Stimulated activated CD8-positive, alpha-beta memory T cell treated with anti-CD3 and anti-CD28 coated beads, Interleukin-15, amount 100 ng/mL, for 48 hours (primary cell): ENCODE measurements at regions not wholly inside any gene's neighbourhood (a gene's known extent, or its start where the extent isn't known, plus 50 kb on each side); places are given as distances from the start of the nearest gene placed in this dataset.

Experiments
- DNase-seq, 2 donors: peaks; one replicate each; pipeline ENCODE4 v3.0.0-alpha.2; 2020; ENCODE audit warnings: low read depth in 2 of 2

DNA sequence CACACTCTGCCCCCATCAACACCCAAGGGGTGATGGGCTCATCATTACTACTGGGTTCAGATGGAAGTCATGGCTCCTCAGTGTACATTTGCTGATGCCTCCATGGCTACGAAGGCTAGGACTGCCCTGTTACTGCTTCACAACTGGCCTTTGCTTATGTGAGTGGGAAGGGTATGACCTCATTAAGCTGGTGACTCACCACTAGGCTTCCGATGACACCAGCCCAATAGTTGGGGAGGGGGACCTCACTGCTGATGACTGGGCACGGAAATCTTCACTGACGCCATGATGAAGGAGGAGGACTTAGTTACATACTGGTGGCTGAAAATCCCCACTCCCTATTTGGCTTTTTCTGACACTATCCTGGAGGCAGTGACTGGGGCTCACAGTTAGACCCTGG is 263.2 kb downstream of the CMPK2 start:
- DNase-seq, result no peak

DNA sequence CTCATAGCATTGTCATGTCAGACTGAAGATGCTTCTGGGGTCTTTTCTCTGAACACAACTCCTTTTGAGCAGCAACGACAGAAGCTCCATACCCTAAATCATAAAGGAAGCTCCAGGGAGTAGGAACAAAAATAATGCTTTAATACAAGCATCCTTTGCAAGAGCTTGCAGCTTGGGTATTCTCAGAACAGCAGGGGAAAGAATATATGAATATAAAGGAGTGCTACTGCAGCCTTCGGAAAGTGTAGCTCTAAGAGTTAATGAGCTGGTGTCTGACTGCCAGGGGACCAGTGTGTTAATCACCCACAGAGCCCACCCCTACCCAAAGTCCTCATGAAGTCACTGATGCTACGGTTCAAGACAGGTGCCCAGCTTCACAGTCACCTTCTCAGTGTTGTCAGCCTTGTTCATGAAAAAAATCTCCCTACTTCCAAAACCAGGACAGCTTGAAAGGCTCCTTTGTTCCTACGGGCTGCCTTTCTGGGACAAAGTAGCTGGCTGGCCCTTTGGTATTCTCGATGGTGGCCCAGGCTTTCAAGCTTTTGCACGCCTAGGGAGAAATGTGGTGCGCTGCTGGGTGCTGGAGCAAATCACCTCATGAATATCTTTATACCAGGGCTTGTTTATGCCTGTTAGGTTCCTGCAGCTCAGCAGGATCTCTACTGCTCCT is 259.7 kb downstream of the CMPK2 start:
- DNase-seq, result no peak

DNA sequence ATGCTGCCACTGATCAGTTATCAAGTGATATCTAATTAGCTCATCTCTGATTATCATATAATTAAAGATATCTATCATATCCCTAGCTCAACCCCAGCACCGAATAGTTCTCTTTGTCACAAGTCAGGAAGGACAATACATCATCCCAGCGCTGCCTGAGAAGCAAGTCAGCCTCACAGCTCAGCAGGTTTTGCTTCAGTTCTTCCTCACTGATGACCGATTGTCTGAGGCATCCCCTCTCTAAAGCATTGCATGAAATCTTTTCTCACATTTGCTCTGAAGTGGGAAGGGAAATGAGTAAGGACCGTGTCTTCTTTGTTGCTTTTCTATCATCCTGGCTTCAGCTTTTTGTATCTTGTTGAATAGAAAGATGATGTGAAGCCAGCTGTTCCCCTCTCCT is 247.9 kb downstream of the CMPK2 start:
- no peak for DNase-seq

DNA sequence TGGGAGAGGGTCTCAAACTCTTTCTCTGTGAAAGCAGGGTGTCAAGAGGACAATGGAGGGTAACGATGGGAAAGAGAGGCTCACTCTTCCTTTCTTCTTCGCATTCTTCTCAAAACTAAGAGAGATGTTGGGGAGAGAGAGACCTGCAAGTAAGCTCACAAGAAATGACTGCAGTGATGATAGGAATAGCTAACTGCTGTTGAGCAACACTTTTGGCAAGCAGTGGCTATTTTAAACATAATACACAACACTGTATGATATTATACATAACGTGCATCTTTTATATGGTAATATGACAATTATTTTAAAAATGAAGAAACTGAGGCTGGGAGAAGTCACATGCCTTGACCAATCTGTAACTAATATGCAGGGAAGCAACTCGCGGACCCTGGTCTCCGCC is 247.5 kb downstream of the CMPK2 start:
- DNase-seq, result no peak

DNA sequence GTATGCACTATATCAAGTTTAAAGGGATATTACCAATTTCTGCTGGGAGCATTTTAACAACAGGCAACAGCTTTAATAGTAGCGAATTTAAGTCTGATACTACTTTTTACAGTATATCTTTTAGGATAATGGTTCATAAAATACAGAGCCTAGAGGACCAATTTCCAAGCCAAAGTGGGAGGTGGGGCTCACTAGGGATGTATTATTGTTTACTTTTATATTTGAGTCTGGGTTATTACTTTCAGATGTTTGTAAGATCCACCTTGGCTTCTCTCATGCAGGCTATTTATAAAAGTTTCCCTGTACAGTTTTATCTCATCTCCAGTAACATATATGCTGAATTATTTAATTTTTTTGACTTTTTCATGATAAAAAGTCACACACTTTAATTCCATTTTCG is 242.0 kb downstream of the CMPK2 start:
- DNase-seq, result no peak

DNA sequence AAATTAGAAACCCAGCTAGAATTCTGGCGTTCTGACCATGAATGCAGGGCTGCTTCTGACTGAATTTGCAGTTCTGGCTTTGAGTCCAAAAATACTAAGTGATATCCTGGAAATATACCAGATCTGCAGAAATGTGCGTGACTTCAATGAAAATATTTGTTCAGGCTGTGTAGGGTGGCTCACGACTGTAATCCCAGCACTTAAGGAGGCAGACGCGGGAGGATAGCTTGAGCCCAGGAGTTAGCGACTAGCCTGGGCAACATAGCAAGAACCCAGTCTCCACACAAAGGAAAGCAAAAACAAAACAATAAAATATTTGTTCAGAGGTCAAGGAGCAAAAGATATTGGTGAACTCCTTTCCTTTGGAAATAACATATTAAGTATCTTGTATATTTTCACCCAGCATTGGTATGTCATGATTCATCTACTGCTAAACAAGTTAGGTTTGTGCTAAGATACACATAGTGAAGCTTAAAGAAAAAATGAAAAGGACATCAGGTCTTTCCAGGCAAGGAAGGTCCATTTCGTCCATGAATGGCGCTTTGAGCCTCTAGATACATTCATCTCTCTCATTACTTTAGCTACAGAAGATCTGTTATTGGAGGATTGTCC is 239.2 kb downstream of the CMPK2 start:
- DNase-seq, result no peak

DNA sequence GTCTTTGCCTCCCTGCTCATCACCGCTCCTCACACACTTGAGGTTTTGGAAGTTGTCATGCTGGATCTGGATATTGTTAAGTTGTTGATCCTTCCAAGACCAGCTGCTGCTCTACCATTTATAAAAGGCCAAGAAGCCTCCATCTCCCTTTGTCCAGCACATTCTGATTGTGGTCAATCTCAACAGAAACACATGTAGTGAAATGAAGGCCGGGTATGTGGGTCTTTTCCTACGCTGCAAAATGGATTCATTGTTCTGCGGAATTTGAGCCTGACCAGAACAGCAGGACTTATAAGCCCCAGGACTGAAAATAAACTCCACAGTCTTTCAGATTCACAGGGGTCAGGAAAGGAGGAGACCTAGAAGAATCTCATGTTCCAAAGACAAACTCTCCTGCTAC is 238.4 kb downstream of the CMPK2 start:
- DNase-seq, result no peak

DNA sequence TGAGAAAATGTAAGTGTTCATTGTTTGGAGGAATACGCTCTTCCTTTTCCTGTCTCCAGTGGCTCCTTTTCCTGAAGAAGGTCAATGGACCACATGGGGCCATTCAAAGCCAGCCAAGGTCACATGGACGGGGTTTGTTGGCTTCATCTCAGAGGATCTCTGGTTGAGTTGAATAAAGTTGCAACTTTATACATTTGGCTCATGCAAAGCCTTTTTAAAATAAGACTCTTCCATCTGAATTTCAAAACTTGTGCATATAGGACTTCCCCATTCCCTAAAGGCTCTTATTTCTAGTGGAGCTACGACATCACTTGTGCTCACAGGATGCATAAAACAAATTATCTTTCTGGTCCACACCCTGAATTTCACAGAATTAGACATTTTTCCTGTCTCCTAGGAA is 235.5 kb downstream of the CMPK2 start:
- DNase-seq, result no peak

DNA sequence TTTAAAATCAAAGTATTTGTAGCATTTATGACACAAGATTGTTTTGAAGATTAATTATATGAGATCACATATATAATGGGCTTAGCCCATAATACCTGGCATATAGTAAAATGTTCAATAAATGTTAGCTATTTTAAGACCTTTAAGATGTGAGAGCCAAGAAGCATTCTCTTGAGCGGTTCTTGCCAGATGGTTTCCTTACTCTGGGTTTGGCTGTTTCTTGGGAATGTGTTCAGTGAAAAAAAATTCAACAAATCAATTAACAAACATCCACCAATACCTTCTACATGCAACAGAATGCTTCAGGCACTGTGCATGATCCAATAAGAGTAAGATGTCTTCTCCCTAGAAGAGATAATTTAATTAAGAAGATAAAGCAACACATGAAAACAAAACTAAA is 230.4 kb downstream of the CMPK2 start:
- DNase-seq, result no peak

DNA sequence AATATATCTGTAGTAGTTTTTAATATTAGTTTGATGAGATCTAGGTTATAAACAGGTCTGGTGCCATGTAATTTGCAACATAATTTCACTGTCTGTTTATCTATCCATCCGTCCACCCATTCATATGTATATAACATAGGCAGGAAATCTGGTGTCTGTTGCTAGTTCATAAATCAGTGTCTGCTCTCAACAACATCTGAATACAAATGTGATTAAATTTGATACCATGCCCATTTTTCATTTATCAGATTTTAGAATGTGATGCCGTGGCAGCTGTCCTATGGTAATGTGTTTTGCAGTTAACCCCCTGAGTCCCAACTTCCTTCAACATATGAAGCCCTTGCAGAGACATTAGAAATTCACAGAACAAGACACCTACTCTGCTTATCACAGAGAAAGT is 228.4 kb downstream of the CMPK2 start:
- DNase-seq, result no peak

DNA sequence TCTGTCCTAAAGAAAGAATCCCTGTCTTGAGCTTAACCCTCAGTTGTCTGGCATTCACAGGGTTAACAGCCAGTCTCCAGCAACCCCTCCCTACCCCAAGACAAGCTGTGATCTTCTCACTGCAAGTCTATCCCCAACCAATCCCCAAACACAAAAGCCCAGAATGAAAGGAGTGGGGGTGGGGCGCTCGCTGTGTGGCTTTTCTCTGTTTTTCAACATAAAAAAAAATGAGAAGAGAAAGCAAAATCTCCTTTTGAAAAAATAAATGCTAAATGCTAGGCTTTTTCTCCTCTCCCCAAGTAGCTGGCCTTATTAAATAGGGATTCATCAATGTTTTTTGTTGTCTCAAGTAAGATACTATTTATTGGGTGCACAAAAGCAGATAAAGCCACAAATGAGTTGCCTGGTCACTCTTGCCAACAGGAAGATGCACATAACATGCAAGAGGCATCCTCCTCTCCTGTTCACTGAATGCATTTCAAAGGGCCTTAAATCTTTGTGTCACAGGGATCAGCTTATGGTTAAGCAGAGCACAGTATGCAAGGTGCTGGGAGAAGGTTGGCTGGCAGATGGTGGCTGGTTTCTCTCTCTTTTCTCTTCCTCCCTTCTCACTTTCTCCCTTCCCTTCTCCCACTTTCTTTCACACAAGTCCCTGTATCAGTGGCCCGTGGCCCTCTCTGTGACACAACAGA is 225.6 kb downstream of the CMPK2 start:
- no peak for DNase-seq

DNA sequence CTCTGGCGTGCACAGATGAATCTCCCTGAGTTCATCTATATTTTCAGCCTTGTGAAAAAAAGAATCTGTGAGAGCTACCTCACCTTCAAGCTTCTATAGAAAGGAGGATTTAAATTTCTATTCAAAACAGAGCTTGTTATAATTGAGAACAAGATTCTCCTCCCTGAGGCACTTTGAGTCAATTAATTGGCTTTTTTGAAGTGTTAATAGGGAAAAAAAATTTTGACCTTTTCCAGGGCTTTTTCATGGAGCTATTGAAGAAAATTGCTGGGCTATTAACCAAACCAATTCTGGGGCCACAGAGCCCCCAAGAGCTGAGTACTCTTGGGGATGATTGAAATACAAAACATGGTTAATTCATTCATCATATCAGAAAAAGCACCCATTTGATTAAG is 225.1 kb downstream of the CMPK2 start:
- no peak for DNase-seq

DNA sequence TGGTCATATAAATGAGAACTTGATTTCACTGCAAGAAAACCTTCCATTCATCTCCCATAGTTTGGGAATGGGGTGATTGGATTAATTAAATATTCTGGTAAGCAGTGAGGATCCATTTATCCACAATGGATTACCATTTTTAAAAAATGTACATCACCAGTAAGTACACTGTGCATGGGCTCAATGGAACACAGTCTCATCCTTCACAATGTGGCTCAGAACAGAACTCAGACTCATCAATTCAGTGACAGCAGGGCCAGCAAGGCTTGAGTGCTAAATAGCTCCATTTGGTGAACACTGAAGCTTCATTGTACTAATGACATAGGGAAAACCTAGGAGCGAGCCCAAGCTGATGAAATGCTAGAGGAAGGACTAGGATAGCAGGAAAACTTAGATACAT is 223.8 kb downstream of the CMPK2 start:
- DNase-seq, result no peak

DNA sequence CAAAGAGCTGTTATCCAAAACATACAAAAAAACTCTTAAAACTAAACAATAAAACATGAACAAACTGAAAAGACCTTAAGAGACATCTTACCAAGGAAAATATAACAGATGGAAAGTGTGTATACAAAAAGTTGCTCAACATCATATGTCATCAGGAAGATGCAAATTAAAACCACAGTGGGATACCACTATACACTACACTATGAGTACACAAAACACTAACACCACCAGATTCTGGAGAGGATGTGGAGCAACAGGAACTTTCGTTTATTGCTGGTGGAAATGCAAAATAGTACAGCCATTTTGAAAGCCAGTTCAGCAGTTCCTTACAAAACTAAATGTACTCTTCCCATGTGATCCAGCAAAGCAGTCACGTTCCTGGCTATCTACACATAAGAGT is 221.4 kb downstream of the CMPK2 start:
- DNase-seq, result no peak

DNA sequence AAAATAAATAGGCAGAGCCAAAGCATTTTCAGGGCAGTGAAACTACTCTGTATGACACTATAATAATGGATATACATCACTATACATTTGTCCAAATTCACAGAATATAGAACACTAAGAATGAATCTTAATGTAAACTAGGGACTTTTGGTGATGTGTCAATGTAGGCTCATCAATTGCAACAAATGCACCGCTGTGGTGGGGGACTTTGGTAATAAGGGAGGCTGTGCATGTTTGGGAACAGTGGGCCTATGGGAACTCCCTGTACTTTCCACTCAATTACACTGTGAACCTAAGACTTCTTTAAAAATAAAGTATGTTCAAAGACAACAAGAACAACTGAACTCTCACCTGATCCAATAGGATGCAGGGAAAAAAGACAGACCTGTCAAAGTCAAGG is 220.7 kb downstream of the CMPK2 start:
- DNase-seq, result no peak

DNA sequence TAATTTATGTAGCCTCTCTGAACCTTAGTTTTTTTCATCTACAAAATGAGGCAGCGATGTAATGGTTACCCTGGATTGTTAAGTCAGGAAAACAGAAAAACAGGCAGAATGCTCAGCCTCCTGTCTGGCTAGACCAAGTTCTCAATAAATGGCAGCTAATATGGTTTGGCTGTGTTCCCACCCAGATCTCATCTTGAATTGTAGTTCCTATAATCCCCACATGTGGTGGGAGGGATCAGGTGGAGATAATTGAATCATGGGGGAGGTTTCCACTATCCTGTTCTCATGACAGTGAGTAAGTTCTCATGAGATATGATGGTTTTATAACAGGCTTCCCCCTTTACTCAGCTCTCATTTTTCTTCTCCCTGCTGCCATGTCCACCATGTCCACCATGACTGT is 220.0 kb downstream of the CMPK2 start:
- no peak for DNase-seq

DNA sequence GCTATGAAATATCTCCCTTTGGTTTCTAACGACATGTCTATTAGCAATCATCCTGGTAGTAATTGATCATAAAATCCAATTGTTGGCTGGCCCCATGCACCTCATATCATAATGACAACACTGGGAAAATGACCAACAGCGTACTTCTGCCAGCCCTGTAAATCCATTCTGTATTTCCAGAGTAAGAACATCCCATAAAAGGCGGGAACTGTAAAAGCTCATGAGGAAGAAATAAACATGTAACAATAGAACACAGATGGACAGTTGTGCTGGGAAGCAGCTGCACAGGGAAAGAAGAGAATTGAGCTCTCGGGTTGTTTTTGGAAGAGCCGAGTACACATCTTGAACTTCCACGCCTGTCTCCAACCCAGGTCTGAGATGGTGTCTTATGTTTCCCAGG is 218.7 kb downstream of the CMPK2 start:
- no peak for DNase-seq

DNA sequence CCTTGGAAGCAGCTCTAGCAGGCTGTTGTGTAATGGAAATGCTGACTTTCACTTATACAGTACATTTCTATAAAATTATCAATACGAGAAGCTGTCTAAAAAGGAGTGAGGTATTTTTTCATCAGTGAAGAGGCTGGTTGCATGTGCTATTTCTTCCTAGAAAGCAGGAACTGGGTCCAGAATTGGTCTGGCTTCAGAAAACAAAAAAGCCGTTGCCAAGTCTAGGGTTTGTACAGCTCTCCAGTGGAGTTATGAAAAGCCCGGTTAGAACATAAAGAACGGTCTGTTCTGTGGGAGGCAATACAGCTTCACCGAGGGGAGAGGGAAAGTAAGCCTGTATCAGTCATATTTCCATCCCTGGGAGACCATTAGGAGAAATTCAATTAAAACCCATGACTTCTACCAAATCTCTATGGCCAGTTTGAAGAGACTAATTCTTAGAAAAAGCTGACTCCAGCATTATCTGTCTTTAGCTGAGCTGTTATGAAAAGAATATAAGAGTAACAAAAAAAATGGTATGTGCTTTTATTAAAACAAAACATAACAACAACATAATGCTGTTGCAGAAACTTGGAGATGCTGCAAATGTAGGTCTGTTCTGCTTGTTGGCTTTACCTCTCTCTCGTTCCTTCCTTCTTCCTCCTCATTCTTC is 217.0 kb downstream of the CMPK2 start:
- DNase-seq, result no peak

DNA sequence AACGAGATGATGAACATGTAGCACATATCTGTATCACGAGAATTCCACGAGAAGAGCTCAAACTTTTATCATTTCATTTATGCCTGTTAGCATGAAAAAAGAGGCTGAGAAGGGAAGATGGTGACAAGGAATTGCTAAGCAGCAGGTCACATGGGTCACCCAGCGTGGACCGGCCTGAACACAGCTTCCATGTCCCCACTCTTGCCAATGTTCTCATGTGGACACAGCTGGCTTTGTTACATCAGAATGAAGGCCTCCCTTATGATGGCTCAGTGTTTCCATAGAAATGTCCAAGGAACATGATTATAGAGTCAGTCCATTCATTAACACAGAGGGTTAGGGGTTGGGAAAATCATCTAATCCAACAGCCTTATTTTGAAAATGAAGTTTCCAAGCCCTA is 215.4 kb downstream of the CMPK2 start:
- no peak for DNase-seq

DNA sequence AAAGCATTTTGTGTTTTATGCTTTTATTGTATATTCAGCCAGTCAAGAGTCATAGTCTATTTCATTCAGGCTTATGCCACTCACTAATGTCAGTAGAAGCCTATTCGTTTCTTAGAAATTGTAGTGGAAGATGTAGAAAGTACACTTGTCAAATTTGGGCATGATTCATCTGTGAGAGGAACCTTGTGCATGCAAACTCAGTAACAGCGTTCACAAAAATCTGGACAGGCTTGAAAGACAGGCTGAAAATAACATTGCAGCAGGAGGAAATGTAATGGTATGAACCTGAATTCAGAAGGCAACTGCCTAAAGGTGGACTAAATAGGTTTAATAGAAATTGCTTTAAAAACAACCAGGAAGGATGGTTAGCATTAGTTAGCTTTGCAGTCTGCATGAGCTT is 213.5 kb downstream of the CMPK2 start:
- DNase-seq, result no peak

DNA sequence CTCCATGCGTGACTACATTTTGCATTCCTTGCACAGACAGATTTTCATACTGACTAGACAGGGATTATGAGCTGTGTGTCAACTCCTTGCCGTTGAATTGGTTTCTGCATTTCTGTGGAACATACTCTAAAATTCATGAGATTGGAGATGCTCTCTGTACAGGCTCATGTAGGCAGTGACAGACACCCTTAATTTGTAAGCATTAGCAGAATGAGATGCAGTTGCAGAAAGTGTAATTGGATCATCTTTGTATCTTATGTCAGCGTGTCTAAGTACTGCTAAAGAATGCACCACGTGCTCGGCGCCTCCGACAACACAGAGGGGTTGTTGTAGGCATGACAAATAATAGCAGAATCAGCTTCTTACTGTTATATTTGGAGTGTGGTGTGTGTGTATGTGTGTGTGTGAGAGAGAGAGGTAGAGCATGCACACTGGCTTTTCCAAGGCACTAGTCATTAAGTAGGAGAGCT is 212.4 kb downstream of the CMPK2 start:
- no peak for DNase-seq

DNA sequence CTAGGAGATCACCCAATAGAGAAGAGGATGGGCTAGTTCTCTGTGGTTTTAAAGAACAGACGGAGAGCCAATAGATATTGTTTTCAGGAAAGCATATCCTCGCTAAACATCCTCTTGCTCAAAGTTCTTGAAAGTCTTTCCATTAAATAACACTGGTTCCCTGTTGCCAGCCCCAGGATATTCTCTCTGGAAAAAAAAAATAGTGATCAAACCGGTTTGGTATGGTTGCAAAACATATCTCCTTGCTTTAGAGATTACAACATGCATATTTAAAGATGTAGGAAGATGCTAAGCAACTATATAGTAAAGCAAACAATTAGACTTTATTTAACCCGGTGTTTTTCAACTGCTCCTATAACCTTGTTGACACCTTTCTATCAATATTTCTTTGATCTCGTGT is 211.4 kb downstream of the CMPK2 start:
- no peak for DNase-seq

DNA sequence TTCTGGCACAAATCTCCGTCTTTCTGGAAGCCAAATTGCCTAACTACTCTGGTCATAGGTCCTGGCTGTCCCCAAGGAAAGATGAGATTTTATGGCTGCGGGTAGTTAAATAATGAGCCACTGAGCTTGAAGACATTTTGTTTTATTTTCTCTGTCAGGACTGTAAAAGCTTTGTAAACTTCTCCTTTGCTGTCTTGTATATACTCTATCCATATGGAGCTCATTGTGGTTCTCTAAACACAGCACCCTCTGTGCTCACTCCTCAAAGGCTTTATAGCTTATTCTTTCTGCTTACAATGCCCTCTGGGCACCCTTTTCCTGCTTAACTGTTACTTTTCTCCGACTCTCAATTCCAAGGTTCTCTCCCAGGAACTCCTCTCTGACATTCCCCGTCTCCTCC is 209.1 kb downstream of the CMPK2 start:
- no peak for DNase-seq
